ENCODE measurements at regions not wholly inside any gene's neighbourhood (a gene's known extent, or its start where the extent isn't known, plus 50 kb on each side); places are given as distances from the start of the nearest gene placed in this dataset.

DNA sequence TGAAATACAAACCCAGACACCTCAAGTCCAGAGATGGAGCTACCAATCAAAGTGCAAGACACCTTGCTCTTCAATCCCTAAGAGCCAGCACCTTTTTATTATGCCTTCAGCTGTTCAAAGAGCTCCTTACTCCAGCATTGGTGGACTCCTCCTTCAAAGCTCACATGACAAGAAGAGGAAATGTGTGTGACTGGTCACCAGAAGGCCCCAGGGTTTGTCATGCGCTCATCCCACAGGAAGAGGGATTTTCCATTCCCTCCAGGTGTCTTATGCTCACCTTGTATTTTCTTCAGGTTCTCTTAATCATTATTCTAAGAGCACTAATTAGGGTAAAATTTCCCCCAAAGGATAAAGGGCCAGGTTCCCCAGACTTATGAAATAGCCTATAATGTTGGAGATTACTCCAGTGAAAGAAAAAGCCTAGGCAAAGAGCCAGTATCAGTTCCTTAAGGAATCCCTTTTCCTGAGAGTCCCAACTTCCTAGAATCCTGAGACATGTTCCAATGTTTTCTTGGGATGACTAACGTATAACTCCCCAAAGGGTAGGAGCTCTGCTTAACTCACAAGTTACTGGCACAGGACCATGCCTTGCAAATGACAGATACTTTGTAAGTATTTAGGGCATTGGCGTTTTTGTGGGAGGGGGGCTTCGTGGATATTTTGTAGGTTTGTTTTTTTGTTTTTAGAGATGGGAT lies 56.9 kb upstream of the SOX9 start:
- Histone ChIP-seq H3K4me3 (no peak overlapping the region), H3K4me1 (no peaks in the 10 kb centered on the region), H3K9me3 (no peaks in the 10 kb centered on the region), H3K27ac (no peak overlapping the region), H3K36me3 (no peaks in the 10 kb centered on the region), H3K27me3 (no peaks in the 10 kb centered on the region)
- no peak for DNase-seq
- TF ChIP-seq, protein P1, sequence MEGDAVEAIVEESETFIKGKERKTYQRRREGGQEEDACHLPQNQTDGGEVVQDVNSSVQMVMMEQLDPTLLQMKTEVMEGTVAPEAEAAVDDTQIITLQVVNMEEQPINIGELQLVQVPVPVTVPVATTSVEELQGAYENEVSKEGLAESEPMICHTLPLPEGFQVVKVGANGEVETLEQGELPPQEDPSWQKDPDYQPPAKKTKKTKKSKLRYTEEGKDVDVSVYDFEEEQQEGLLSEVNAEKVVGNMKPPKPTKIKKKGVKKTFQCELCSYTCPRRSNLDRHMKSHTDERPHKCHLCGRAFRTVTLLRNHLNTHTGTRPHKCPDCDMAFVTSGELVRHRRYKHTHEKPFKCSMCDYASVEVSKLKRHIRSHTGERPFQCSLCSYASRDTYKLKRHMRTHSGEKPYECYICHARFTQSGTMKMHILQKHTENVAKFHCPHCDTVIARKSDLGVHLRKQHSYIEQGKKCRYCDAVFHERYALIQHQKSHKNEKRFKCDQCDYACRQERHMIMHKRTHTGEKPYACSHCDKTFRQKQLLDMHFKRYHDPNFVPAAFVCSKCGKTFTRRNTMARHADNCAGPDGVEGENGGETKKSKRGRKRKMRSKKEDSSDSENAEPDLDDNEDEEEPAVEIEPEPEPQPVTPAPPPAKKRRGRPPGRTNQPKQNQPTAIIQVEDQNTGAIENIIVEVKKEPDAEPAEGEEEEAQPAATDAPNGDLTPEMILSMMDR (IDR thresholded peaks at IDR 0.05): no peak

GRCh38 chr17:72064606-72065193 lies 56.1 kb upstream of the SOX9 start:
- H3K4me3 ChIP-seq: no peak overlapping the region
- no peaks in the 10 kb centered on the region for H3K4me1 ChIP-seq
- TF ChIP-seq, protein P1 (IDR thresholded peaks at IDR 0.05): no peak
- TF ChIP-seq POLR2A (IDR thresholded peaks at IDR 0.05): no peak
- no peaks in the 10 kb centered on the region for H3K36me3 ChIP-seq
- H3K27me3 ChIP-seq: no peaks in the 10 kb centered on the region
- no peak overlapping the region for H3K27ac ChIP-seq
- DNase-seq: no peak
- H3K9me3 ChIP-seq: no peaks in the 10 kb centered on the region

GRCh38 chr17:72065556-72065955 lies 55.3 kb upstream of the SOX9 start:
- no peak for DNase-seq
- Histone ChIP-seq H3K27ac (no peak overlapping the region), H3K4me3 (no peak overlapping the region), H3K9me3 (no peaks in the 10 kb centered on the region), H3K27me3 (no peaks in the 10 kb centered on the region), H3K4me1 (no peaks in the 10 kb centered on the region), H3K36me3 (no peaks in the 10 kb centered on the region)
- TF ChIP-seq POLR2A (IDR thresholded peaks at IDR 0.05): no peak

DNA sequence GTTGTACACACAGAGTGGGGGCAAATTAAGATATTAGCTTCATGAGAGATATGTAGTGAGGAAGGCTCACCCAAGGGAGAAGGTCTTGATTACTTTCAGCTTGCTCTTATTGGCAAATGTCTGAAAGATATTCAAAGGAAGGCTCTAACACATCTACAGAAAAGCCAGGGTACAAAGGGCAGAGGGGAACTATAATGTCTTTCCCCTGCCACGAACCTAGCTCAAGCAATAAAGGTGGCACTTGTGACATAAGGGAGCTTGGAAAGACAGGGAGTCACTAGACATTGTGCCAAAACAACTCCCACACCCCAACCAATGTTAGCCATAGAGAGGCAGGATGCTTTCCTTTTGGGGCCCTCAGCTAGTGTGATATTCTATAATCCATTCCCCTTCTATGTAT lies 52.2 kb upstream of the SOX9 start:
- DNase-seq: no peak
- TF ChIP-seq, protein P1 (IDR thresholded peaks at IDR 0.05): no peak
- no peak for TF ChIP-seq POLR2A (IDR thresholded peaks at IDR 0.05)
- Histone ChIP-seq H3K4me1 (no peaks in the 10 kb centered on the region), H3K27me3 (no peaks in the 10 kb centered on the region), H3K9me3 (no peaks in the 10 kb centered on the region), H3K27ac (no peak overlapping the region), H3K4me3 (no peak overlapping the region), H3K36me3 (no peaks in the 10 kb centered on the region)

GRCh38 chr17:72069586-72070202 lies 51.1 kb upstream of the SOX9 start:
- Histone ChIP-seq H3K36me3 (no peaks in the 10 kb centered on the region), H3K27me3 (no peaks in the 10 kb centered on the region), H3K9me3 (no peaks in the 10 kb centered on the region), H3K27ac (no peak overlapping the region), H3K4me3 (no peak overlapping the region), H3K4me1 (no peaks in the 10 kb centered on the region)
- no peak for DNase-seq
- TF ChIP-seq, protein P1 (IDR thresholded peaks at IDR 0.05): no peak
- no peak for TF ChIP-seq POLR2A (IDR thresholded peaks at IDR 0.05)

Small RNA genes in the stretch of these regions (small RNA-seq; reads per million reads assigned to genes)
- 0 reads per million in 2 donors for gene RNU7-155P

Measured in Peyer's patch (tissue), 4 donors.